UCSD-AML1 (cell line): ENCODE measurements at regions not wholly inside any gene's neighbourhood (a gene's known extent, or its start where the extent isn't known, plus 50 kb on each side); places are given as distances from the start of the nearest gene placed in this dataset.

ENCODE experiments used
- DNase-seq: peaks from one replicate; lab custom pipeline; 2025; ENCODE audit not compliant: unreplicated experiment; lab: John Stamatoyannopoulos, UW

DNA sequence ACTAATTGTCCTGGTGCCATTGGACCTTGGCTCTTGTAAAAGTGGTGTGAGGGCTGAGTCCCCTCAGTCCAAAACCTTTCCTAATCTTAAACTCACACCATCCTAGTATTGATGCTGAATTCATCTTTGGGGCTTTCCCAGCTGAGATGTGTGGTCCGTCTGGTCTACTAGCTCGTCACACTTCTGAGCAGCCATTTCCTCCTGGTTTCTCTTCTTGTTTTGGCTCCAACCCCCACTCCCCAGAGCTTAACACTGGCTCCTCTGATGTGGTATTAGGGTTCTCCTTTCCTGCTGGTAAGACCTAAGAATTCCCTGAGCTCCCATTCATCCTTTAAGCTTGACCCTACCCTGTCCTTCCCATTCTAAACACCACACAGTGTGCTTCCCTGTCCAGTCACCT is 900.6 kb downstream of the VRK1 start:
- DNase-seq = no peak

DNA sequence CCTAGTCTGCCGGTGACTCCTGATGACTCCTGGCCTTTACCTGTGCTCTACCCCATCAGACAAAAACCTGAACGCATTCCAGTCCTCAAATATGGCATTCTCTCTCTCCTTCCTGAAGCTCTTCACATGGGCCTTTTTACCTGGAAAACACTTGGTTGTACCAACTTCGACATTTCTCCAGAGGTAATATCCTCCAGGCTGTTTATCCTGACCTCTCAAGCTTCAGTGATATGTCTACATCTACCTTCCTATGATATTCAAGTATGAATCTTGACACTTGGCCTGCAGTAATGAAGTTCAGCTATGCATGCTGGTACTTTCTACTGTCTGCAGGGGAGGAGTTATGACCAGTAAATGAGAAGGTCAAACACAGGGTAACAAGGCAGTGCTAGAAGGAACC is 901.8 kb downstream of the VRK1 start:
- no peak for DNase-seq

DNA sequence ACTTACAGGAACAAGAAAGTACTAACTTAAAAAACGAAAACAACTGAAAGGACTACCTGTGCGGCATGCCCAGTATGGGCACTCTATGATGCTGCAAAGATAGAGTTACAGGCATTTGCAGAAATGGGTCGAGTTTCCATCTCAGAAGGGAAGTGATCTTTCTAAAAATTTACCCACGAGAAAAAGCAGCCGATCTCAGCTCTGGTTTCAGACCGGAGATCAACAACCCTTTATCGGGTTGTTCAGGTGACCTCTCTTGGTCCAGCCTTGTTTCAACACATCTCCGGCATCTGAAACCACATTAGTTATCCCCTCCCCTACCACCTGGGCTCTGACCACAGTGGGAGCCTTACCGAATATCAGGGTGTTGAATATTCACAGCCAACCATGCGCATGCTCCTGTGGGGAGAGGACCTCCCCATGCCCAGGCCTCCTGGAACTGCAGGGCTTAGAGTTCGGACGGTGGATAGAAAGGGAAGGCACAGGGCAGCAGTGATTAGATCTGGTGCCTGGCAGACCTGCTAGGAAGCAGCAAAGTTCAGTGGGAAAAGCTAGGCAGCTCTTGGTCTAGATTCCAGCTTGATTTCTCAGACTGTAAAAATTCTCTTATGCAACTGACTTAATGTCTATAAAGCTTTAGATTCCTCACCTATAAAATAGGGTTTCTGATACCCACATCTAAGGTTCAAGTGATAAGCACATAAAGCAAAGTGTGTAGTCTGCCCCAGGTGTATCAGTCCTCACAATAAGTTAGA is 906.0 kb downstream of the VRK1 start:
- DNase-seq = no peak

DNA sequence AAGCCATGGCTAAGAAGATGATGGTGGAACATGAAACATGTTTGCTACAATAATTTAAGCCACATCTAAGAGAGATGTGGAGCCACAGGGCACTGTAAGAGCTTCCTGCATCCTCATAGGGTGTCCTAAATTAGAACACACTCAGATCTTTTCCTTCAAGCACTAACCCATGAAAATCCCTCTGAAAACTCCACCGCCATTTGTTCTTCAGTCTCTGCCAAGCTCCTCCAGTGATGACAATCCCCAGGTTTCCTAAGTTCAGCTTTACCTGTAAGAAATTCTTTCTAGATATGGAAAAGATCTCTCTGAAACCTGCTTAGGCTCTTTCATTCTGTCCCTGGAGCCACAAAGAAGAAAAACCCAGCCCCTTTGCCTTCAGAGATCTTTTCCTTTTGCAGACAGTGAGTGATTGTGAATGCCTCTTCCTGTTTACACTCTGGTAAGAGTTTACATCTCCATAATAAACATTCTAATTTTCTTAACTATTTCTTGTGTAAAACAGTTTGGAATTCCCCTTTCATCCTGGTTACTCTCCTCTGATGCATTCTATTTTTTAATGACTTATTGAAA is 907.2 kb downstream of the VRK1 start:
- no peak for DNase-seq

DNA sequence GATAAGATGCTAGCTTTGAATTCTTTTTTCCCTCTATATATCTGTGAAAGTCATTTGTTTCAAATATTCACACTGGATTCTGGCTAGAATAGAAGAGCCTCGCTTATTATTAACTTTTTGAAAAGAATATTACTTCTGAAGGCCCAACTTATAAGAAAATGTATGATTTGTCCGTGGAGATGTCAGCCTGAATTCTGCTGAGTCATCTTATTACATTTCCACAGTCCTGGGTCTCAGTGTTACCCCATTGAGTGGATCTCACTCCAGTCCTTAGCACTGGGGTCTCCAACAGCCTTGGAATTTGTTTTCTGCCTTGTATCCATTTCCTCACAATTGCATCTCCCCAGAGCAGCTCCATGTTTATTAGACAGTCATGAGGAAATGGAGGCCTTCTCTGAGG is 907.9 kb downstream of the VRK1 start:
- DNase-seq = no peak

DNA sequence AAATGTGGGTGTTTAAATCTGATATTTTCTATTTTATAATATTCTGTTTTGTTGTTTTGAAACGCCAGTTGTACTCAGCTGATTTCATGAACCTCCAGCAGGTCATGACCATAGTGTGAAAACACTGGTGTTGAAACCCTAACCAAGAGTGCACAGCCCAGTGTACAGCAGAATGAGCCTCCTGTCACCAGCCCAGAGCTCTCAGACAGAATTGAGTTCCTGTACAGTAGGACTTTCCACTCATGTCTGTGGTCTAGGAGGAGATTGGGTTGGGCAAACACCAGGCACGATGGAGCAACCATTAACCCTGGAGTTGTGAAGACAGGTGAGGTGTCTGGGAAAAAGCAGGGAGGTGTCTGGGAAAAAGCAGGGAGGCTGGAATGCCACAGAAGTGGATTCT is 908.8 kb downstream of the VRK1 start:
- DNase-seq = no peak

DNA sequence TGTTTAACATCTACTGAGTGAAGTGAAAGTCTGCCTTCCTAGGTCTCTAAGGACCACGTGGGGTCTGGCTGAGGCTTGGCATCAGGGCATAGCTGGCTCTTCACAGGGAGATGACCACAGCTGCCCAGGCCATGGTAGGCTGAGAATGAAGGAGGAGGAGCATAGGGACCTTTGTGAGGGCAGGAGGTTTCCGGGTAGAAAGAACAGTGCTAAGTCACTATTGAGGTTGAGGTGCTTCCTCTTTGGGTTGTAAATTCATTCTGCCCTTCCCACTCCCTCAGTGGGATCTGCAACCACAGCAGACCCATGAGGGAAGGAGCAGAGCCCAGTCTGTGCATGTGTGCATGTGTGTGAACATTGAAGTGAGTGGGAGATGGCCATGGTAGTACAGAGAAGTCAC is 909.6 kb downstream of the VRK1 start:
- no peak for DNase-seq

DNA sequence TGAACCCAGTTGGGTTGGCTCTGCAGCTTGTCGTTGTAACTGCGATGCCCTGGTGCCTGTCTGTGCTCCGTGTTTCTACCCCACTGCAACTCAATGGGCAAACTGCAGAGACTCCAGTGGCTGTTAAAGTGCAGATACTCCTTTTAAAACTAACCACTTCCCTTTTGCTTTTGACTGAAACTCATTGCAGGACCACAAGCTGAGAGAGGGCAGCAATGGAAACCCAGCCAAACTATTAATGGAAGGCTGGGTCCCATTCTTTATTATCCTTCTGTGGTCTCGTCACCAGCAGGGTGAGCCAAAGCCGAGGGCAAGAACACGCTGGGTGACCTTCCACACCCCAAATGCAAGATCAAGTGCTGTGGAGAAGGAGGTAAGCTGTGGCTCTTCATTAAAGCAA is 910.4 kb downstream of the VRK1 start:
- DNase-seq = no peak

DNA sequence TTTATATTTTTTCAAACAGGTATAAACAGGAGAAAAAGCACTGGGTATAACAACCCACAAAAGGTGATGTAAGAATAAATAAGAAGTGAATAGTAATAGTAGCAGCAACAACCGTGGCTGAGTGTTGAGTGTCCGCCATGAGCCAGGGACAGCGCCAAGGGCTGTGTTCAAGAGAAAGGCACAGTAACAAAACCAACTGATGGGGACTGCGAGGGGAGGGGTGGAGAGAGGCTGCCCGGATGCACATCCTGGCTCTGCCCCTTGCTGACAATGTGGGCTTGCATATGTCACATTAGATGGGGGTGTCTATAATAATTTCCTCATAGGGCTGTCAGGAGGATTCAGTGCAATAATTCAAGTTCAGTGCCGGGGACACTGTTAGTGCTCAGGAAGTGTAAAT is 912.4 kb downstream of the VRK1 start:
- DNase-seq = no peak

DNA sequence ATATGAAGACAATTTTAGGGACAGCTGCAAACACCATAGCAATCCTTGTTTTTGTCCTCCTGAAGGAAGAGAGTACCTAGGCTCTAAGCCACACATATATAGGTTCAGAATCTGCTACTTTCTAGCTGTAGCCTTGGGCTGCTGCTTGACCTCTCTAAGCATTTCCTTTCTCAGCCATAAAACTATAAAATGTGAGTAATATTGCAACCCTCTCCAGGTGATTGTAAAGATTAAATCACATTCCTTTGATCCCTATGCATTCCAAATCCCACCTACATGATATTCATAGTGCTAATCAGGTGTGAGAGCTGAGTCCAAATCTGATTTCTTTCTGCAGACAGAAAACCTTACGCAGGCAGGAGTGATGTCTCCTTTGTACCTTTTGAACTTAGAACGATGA is 913.5 kb downstream of the VRK1 start:
- no peak for DNase-seq

DNA sequence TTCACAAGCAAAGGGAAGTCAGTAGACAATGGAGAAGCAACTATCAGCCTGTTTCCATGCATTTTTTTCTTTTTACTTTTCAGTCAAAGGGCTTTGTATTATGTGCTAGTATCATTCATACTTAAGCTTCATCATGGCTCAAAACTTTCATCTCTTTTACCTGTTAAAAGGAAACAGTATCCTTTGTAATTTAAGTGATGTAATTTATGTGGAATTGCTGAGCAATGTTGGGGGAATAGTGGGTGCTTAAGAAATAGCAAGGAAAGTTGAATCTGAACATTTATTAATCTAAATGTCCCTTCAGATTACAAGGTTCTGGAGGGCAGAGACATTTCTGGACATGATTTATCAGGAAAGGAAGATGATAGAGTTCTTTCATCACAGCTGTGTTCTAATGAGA is 915.3 kb downstream of the VRK1 start:
- no peak for DNase-seq

DNA sequence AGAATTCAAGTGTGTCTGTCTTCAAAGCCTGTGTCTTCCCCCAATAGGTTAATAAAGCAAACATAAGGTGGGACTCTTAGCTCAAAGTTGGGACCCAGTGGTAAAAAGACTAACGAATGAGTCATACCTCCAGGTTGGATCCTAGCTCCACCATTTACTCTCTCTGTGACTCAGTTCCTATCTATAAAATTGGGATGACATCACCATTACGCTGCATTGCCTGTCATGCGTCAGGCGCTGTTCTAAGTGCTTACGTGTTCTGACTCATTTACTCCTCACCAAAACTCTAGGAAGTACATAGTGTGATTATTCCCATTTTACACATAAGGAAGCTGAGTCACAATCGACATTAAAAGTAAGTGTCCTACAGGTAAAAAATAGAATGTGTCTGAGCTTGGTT is 915.8 kb downstream of the VRK1 start:
- no peak for DNase-seq

DNA sequence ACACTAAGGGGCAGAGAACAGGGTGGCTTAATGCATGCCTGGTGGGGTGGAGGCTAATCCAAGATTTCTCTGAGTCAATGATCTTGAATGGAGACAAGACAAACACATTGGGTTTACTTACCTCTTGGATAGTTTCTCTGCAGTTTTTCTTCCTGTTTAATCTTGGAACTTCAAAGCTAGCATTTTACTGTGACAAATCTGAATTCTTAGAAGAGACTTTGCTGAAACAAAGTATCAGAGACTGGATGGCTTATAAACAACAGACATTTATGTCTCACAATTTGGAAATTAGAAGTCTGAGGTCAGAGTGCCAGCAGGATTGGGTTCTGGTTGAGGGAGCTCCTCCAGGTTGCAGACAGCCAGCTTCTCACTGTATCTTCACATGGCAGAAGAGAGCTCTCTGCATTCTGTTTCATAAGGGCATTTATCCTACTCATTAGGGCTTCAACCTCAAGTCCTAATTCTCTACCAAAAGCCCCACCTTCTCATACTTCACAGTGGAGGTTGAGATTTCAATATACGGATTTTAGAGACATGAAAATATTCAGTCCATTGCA is 921.8 kb downstream of the VRK1 start:
- no peak for DNase-seq

DNA sequence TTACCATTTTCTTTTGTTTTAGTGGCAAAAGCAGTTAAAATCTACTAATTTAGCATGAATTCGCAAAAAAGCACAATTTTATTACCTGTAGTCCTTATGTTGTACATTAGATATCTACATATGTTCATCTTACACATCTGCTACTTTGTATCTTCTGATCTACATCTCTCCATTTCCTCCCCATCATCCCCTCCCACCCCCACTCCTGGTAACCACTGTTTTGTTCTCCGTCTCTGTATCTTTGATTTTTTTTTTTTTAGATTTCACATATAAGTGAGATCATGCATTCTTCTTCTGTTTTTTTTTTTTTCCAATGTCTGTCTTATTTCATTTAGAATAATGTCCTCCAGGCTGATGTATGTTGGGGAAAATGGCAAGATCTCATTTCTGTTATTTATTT is 922.7 kb downstream of the VRK1 start:
- no peak for DNase-seq

DNA sequence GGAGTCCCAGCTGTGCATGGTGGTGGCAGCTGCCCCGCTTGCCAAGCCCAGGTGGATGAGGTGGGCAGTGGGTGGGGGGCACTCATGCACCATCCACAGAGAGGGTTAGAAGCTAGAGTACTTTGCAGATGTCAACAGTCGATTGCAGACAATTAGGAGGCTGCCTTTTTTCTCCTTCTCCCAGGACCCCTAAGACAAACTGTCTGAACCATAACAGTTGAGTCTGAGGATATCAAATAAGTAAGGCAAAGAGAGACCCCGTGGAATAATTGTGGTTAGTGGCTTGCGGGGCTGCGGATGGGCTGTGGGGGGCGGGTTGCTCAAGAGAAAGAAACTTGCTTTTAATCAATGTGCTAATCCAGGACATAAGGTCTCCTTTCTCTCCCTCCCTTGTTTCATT is 926.2 kb downstream of the VRK1 start:
- DNase-seq = no peak

DNA sequence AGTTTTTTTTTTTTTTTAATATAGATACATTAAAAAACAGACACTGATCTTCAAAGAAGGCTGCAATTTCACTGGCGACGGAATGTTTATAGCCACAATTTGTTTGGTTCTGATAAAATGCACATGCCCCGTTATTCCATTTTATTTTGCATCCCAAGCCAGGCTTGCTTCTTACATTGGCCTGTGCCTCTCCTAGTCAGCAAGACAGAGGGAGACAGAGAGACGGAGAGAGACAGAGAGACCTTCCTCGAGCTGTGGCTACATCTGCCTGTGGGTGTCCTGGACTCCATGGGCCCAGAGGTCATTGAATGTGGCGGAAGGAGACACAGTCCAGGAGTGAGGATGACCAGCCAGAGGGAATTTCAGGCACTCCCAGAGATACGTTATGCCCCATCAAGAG is 926.6 kb downstream of the VRK1 start:
- no peak for DNase-seq

DNA sequence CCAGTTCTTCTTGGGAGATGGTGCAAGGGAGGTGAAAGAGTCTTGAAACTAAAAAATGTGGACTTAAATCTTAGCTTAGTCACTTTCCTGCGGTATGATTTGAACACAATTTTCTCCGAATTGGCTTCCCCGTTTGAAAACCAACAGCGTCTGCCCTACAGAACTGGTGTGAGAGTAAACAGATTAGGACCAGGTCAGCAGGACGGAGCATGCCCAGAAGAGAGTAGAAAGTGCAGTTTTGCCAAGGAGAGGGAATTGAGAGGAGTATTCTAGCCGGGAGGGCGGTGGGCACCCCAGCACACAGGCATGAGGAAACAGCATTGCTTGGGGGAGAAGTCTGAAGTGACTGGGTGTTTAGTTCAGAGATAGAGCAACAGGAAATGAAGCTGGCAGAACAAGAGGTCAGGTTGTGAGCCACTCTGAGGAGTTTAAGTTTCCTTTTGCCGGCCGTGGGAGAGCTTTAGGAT is 927.1 kb downstream of the VRK1 start:
- no peak for DNase-seq

DNA sequence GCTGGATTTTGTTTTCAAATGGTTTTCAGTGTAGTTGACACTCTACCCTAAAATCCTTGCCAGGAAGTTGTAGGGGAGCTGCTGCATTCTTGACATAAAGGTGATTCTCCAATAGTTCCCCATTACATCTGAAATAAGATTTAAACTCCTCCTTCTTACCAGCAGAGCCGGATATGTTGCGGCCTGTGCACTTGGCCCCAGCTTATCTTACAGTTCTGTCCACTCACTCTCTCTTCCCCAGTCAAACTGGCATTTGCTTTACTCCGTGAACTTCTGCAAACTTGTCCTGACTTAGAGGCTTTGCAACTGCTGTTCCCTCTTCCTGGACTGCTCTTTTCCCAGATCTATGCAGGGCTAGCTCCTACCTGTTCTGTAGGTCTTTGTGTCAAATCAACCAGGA is 929.5 kb downstream of the VRK1 start:
- no peak for DNase-seq

DNA sequence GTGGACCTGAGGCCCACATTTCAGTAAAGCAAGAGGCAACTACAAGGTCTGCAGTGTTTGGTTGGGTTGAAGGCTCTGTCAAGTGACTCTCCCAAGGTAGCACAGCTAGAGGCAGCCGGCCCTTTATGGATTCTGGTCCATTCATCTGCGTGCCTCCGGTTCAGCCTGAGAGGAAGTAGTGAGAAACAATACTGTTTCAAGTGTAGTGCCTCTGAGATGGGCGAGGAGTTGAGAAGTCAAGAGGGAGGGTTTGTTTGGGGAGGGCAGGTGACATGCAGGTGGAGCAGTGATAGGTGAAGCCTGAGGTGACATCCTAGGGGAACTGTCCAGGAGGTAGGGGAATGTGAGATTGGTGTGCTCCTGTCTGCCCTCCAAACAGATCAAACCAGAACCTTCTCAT is 933.5 kb downstream of the VRK1 start:
- no peak for DNase-seq

DNA sequence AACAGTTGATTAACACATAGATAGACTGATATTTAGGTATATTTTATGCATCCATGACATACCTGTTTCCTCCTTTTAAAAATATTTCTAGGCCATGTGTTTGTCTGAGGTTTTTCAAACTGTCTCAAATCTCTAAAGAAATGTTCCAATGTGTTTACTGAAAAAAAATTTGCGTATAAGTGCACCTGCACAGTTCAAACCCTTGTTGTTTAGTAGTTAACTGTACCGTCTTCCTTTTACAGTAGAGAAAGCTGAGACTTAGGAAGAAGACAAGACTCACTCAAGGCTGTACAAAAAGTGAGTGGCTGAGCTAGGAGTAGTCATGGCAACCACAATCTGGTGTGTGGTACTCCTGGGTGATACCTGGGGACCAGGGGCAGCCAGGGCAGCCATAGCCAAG is 934.6 kb downstream of the VRK1 start:
- DNase-seq = no peak

DNA sequence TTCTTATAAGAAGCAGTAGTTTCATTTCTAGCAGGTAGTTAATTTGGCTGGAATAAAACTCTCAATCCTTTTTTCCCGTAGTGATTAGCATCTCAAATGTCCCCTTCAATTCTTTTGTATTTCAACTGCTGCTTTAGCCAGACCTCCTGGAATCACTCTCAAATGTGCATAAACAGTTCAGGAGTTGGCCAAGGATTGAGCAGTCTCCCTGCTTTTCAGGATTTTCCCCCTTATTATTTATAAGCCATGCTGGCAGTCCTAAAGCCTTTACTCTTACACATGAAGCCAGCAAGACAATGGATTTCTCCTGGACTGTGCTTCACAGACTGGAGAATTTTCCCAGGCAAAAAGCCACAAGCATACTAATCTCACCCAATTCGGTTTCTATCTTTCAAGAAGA is 950.1 kb downstream of the VRK1 start:
- no peak for DNase-seq

DNA sequence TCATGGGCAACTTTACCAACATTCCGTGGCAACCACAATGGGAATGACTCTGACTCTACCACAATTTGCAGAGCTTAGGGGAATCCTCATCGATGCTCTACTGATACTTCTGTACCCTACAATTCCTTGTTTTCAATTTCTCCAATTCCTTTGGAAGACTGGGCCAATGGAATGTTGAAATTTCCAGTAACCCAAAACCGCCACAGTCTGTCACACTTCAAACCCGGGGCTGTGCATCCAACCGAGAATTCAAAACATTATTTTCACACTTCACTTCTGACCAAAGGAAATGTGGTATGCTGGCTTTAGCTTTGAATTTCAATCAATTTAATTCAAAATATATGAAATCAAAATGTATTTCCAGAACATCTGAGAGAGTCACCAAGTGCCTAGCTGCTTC is 951.4 kb downstream of the VRK1 start:
- DNase-seq = no peak

DNA sequence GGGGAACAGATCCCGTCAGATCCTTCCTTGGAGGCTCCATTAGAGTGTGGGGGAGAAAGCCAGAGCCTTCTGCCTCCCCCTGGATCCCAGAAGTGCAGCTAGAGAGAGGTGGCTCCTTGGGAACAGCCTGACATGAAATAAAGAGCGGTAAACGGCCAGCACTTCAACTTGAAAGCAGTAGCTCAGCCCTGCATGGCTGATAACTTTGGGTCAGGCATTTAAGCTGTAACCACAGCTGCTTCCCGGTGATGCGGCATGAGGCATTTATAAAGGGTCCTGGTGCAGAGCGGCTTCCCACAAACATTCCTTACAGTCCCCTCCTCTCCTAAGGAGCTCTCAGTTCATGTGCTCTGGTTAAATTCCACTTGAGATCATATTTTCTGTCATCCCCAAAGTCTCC is 960.3 kb downstream of the VRK1 start:
- DNase-seq = no peak
